CD4-positive, alpha-beta T cell (primary cell): ENCODE measurements at regions not wholly inside any gene's neighbourhood (a gene's known extent, or its start where the extent isn't known, plus 50 kb on each side); places are given as distances from the start of the nearest gene placed in this dataset.

Experiments
- ATAC-seq: fragments of 200-7000 bp; cut with Tn5 transposase; one replicate; pipeline ENCODE4 v1.10.0; 2022; ENCODE audit warnings: mild to moderate bottlenecking; ENCODE audit not compliant: poor library complexity
- CTCF ChIA-PET: fragments of 350-600 bp; sonication (Branson Sonifier 250); formaldehyde crosslinking; loops from one replicate; lab custom pipeline; 2021; ENCODE audit warnings: antibody characterized with exemption, inconsistent platforms; lab: Charles Lee
- POLR2A ChIA-PET: fragments of 350-600 bp; sonication (Branson Sonifier 250); formaldehyde crosslinking; loops from one replicate; lab custom pipeline; 2021; ENCODE audit warnings: antibody characterized with exemption, inconsistent platforms; lab: Charles Lee
- DNase-seq, 14 experiments: peaks; one replicate each; pipeline ENCODE4 v3.0.0-alpha.2; 2013 to 2020; ENCODE audit warnings: mixed read lengths in 2 of 14
- H3K27ac ChIP-seq, 2 donors: one replicate each; pipeline versions ENCODE4 v1.5.1 to v1.7.0; 2013; ENCODE audit warnings: low read length in 2 of 2, low read depth in 1 of 2, mild to moderate bottlenecking in 1 of 2
- H3K27me3 ChIP-seq, 2 experiments: 1 replicate in 1 of 2; 2 replicates in 1 of 2; pipeline versions ENCODE4 v1.6.1 to v1.7.0; 2013; ENCODE audit warnings: low read length in 2 of 2, control low read depth in 1 of 2, mild to moderate bottlenecking in 1 of 2, moderate library complexity in 1 of 2; ENCODE audit not compliant: insufficient read depth in 2 of 2, control insufficient read depth in 1 of 2
- H3K36me3 ChIP-seq: one replicate; pipeline ENCODE4 v1.6.1; 2013; ENCODE audit warnings: low read length, control low read depth; ENCODE audit not compliant: insufficient read depth
- H3K4me1 ChIP-seq: one replicate; pipeline ENCODE4 v1.6.1; 2013; ENCODE audit warnings: low read length, control low read depth; ENCODE audit not compliant: insufficient read depth
- H3K4me3 ChIP-seq: one replicate; pipeline ENCODE4 v1.5.1; 2013; ENCODE audit warnings: mild to moderate bottlenecking, low read length, moderate library complexity
- H3K9me3 ChIP-seq, 2 experiments: 1 replicate in 1 of 2; 2 replicates in 1 of 2; pipeline versions ENCODE4 v1.6.1 to v1.7.0; 2013; ENCODE audit warnings: low read length in 2 of 2, mild to moderate bottlenecking in 2 of 2, control low read depth in 1 of 2, moderate library complexity in 1 of 2; ENCODE audit not compliant: control insufficient read depth in 1 of 2, insufficient read depth in 1 of 2
- H3K27ac Mint-ChIP-seq: one replicate; pipeline ENCODE4 v1.8.0; 2020; ENCODE audit warnings: mixed read lengths
- H3K27me3 Mint-ChIP-seq: one replicate; pipeline ENCODE4 v1.8.0; 2021; ENCODE audit warnings: mixed read lengths
- H3K36me3 Mint-ChIP-seq: one replicate; pipeline ENCODE4 v1.8.0; 2021; ENCODE audit warnings: low read depth, mixed read lengths
- H3K4me1 Mint-ChIP-seq: one replicate; pipeline ENCODE4 v1.8.0; 2021; ENCODE audit warnings: low read depth, mixed read lengths
- H3K4me3 Mint-ChIP-seq: one replicate; pipeline ENCODE4 v1.8.0; 2020; ENCODE audit warnings: mild to moderate bottlenecking, mixed read lengths
- H3K9me3 Mint-ChIP-seq: one replicate; pipeline ENCODE4 v1.8.0; 2020; ENCODE audit warnings: mixed read lengths
- CTCF ChIP-seq: fragments of 200-600 bp; IDR thresholded peaks from one replicate; pipeline ENCODE4 v1.8.0; 2022; ENCODE audit warnings: antibody characterized with exemption, mild to moderate bottlenecking
- intact Hi-C, 2 experiments: fragments of 100-400 bp; cut with DNase I in 1 of 2; cut with micrococcal nuclease in 1 of 2; formaldehyde crosslinking; loops; one replicate each; pipeline versions ENCODE4 v1.15.1 to v1.9.0; 2023 to 2025; cut with DNase I, micrococcal nuclease

GRCh38 chr21:26784974-26785373, 60.2 kb downstream of the ADAMTS1 start:
- ChIA-PET CTCF (no interaction called here), POLR2A (no interaction called here)
- intact Hi-C loops, result no loop called here
- Histone ChIP-seq H3K36me3 (no peaks in the 10 kb centered on the region), H3K4me3 (no peak overlapping the region), H3K27ac (no peak overlapping the region), H3K4me1 (no peaks in the 10 kb centered on the region), H3K27me3 (no peaks in the 10 kb centered on the region), H3K9me3 (no peaks in the 10 kb centered on the region)
- DNase-seq, result no peak
- no peak for ATAC-seq
- Mint-ChIP-seq H3K27me3 (no peaks in the 10 kb centered on the region), H3K27ac (no peak overlapping the region), H3K36me3 (no peaks in the 10 kb centered on the region), H3K4me1 (no peaks in the 10 kb centered on the region), H3K4me3 (no peak overlapping the region), H3K9me3 (no peaks in the 10 kb centered on the region)
- no peak for TF ChIP-seq CTCF

- H3K27me3 Mint-ChIP-seq, result no peaks in the 10 kb centered on the region
- no peak overlapping the region for H3K27ac Mint-ChIP-seq
- no peak overlapping the region for H3K27ac ChIP-seq
- ChIA-PET CTCF (no interaction called here), POLR2A (no interaction called here)
- TF ChIP-seq CTCF, result no peak
- no peak overlapping the region for H3K4me3 Mint-ChIP-seq
- H3K4me1 Mint-ChIP-seq, result no peaks in the 10 kb centered on the region
- intact Hi-C loops, result no loop called here
- DNase-seq, result no peak
- no peaks in the 10 kb centered on the region for H3K9me3 Mint-ChIP-seq
- no peaks in the 10 kb centered on the region for H3K27me3 ChIP-seq
- H3K36me3 ChIP-seq, result no peaks in the 10 kb centered on the region
- H3K9me3 ChIP-seq, result no peaks in the 10 kb centered on the region
- no peak for ATAC-seq
- H3K4me3 ChIP-seq, result no peak overlapping the region
- no peaks in the 10 kb centered on the region for H3K36me3 Mint-ChIP-seq
- no peaks in the 10 kb centered on the region for H3K4me1 ChIP-seq
Observed at GRCh38 chr21:26783466-26784195, 61.6 kb downstream of the ADAMTS1 start.

GRCh38 chr21:26782747-26783146, 62.5 kb downstream of the ADAMTS1 start:
- Mint-ChIP-seq H3K9me3 (no peaks in the 10 kb centered on the region), H3K36me3 (no peaks in the 10 kb centered on the region), H3K4me3 (no peak overlapping the region), H3K4me1 (no peaks in the 10 kb centered on the region), H3K27me3 (no peaks in the 10 kb centered on the region), H3K27ac (no peak overlapping the region)
- CTCF ChIA-PET, result no interaction called here
- H3K4me1 ChIP-seq, result no peaks in the 10 kb centered on the region
- H3K4me3 ChIP-seq, result no peak overlapping the region
- H3K9me3 ChIP-seq, result no peaks in the 10 kb centered on the region
- no peak overlapping the region for H3K27ac ChIP-seq
- no peak for TF ChIP-seq CTCF
- no peaks in the 10 kb centered on the region for H3K27me3 ChIP-seq
- no peak for DNase-seq
- no peaks in the 10 kb centered on the region for H3K36me3 ChIP-seq
- no peak for ATAC-seq
- intact Hi-C loops, result no loop called here
- POLR2A ChIA-PET, result no interaction called here
